Activated T-cell treated with anti-CD3 and anti-CD28 coated beads, Interleukin-2, amount 50 U/mL, for 4 hours (primary cell): ENCODE measurements at regions not wholly inside any gene's neighbourhood (a gene's known extent, or its start where the extent isn't known, plus 50 kb on each side); places are given as distances from the start of the nearest gene placed in this dataset.

Experiments
- ATAC-seq, 2 donors: fragments of 200-7000 bp; cut with Tn5 transposase; one replicate each; pipeline ENCODE4 v1.10.0; 2021
- DNase-seq: peaks from one replicate; pipeline ENCODE4 v3.0.0-alpha.2; 2020
- H3K27me3 Mint-ChIP-seq: one replicate; pipeline ENCODE4 v1.8.0; 2021; ENCODE audit warnings: low read depth, mixed read lengths
- H3K36me3 Mint-ChIP-seq: one replicate; pipeline ENCODE4 v1.8.0; 2022; ENCODE audit warnings: mixed read lengths; ENCODE audit not compliant: insufficient read depth
- H3K4me1 Mint-ChIP-seq: one replicate; pipeline ENCODE4 v1.8.0; 2021; ENCODE audit warnings: low read depth, mixed read lengths
- H3K4me3 Mint-ChIP-seq: one replicate; pipeline ENCODE4 v1.8.0; 2021; ENCODE audit warnings: mild to moderate bottlenecking, moderate library complexity, mixed read lengths
- H3K9me3 Mint-ChIP-seq: one replicate; pipeline ENCODE4 v1.8.0; 2021; ENCODE audit warnings: mixed read lengths

DNA sequence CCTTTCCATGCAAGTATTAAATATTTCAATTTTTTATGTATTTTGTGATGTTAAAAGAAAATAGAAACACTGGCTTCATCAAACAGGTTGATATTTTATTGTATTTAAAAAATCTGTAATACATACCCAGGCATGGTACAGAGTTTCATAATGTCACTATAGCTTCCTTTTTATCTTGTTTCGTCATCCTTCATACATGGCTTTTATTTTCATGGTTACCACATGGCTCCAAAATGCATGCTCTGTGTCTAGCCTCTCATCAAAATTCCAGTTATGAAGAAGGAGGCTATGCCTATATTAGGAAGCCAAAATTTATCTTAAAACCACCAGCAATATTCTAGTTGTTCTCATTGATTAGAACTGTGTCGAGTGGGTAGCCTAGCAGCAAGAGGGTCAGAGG is 464.8 kb downstream of the BTG1 start:
- H3K4me1 Mint-ChIP-seq: peaks cover 3% of the 10 kb centered on the region
- no peak overlapping the region for H3K4me3 Mint-ChIP-seq
- H3K9me3 Mint-ChIP-seq: no peaks in the 10 kb centered on the region
- ATAC-seq (no peak), DNase-seq (no peak)
- H3K36me3 Mint-ChIP-seq: no peaks in the 10 kb centered on the region
- no peaks in the 10 kb centered on the region for H3K27me3 Mint-ChIP-seq

DNA sequence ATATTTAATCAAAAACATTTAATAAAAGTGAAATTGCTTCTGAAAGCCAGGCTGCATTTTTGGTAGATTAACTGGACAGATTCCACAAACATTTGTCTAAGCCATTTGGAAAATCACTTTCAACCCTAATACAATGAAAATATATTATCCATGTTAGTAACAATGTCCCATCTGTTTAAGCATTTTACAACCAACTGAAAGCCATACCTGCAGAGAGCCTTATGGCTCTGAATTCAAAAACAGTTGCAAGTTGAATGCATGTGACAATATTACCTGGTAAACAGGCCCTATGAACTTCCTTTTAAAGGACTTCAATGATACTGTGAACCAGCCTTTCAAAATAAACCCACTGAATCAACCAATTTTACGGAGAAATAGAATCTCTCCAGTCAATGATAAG is 468.1 kb downstream of the BTG1 start:
- no peak overlapping the region for H3K4me3 Mint-ChIP-seq
- ATAC-seq: no peak
- no peaks in the 10 kb centered on the region for H3K36me3 Mint-ChIP-seq
- H3K27me3 Mint-ChIP-seq: no peaks in the 10 kb centered on the region
- H3K9me3 Mint-ChIP-seq: no peaks in the 10 kb centered on the region
- peaks cover 6% of the 10 kb centered on the region for H3K4me1 Mint-ChIP-seq
- DNase-seq: no peak

DNA sequence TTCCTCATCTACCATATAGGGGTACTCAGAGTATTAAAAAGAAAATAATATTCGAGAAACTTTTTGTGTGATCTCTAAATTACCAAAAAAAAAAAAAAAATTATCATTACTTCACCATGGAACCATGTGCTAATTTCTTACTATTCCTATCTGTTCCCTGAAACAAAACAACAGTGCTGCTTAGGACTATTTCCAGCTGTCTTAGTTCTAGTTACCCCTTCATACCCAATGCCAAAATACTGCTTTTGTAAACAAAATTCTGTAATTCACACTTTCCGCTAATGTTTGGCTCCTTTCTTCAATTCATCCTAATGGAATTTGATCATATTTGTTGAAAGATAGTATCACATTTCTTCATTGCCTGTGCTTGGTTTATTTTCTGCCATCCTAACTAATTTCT is 470.2 kb downstream of the BTG1 start:
- Mint-ChIP-seq H3K9me3 (no peaks in the 10 kb centered on the region), H3K4me3 (no peak overlapping the region), H3K36me3 (no peaks in the 10 kb centered on the region), H3K27me3 (no peaks in the 10 kb centered on the region), H3K4me1 (peaks cover 6% of the 10 kb centered on the region)
- ATAC-seq (no peak), DNase-seq (no peak)

DNA sequence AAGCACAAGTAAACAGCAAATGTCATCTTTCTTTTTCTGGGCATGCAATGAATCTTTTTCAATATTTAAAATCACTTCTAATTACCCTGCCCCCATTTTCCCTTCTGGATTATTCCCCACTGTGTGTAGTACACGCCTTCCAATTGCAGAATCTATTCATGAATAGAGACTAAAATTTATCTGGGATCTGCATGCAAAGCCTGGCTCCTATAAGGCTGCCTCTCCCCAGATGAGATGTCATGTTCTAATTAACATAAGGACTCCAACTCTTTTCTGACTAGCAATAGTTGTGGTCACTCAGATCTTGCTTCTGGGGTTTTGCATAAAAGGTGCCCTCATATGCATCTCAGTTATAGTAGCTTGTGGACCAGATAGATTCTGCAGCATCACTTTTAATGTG is 473.5 kb downstream of the BTG1 start:
- no peak overlapping the region for H3K4me3 Mint-ChIP-seq
- peaks cover 7% of the 10 kb centered on the region for H3K9me3 Mint-ChIP-seq
- no peak for ATAC-seq
- no peaks in the 10 kb centered on the region for H3K27me3 Mint-ChIP-seq
- H3K4me1 Mint-ChIP-seq: peaks cover 13% of the 10 kb centered on the region
- H3K36me3 Mint-ChIP-seq: peaks cover 2% of the 10 kb centered on the region
- DNase-seq: no peak

DNA sequence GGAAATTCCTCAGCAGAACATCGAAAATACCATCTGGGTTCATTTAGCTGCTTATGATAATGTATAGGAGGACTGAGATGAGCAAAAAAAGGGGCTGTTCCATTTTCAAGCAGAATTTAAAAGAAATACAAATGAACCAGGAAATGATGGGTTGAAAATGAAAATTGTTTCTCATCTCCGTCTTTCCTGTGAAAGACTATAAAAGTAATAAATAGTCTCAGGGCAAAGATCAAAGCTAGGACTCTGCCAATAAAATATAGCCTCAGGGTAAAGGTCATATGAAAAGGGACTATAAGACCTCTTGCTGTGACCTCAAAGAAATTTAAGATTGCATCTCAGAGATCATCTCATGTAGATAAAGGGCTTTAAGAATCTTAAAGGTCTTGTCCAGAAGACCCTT is 478.0 kb downstream of the BTG1 start:
- Mint-ChIP-seq H3K9me3 (peaks cover 7% of the 10 kb centered on the region), H3K4me3 (no peak overlapping the region), H3K27me3 (no peaks in the 10 kb centered on the region), H3K4me1 (peaks cover 10% of the 10 kb centered on the region), H3K36me3 (peaks cover 2% of the 10 kb centered on the region)
- DNase-seq (no peak), ATAC-seq (no peak)

DNA sequence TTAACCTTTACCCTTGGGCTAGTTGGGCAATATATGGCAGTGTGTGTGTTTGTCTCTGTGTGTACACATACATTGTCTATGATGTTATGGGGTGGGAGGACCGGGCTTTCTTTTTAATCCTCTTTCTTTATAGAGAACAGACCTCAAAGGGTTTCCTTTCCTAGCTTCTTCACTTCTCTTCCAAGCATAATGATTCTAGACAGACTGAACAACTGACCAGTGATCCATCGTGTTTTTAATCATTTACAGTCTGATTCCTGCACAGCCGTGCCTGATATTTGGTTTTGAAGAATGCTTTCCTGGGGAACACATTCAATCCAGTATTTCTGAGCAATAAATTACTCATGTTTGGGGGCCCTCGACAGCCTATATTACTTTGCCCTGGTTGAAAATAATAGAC is 481.1 kb upstream of the DCN start:
- DNase-seq: no peak
- Mint-ChIP-seq H3K4me3 (no peak overlapping the region), H3K27me3 (no peaks in the 10 kb centered on the region), H3K36me3 (peaks cover under 1% of the 10 kb centered on the region), H3K9me3 (peaks cover 4% of the 10 kb centered on the region), H3K4me1 (peaks cover 9% of the 10 kb centered on the region)
- ATAC-seq: no peak

DNA sequence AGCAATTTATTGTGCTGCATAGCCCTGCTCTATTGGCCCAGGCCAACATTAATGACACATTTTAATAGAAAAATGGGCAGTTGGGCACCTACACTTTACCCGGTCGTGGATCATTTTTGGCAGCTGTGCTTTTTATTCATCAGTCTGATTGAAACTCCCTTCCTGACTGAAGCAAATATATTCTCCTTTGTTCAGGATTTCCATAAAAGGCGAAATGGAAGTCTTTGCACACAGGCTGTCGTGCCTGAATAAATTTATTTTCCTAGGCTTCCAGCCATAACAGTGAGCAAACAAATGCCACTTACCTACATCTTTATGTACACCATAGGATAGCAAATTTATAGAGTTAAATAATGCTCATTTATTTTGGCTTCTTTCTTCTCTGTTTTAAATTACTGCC is 480.7 kb upstream of the DCN start:
- ATAC-seq (no peak), DNase-seq (no peak)
- Mint-ChIP-seq H3K9me3 (peaks cover under 1% of the 10 kb centered on the region), H3K4me3 (no peak overlapping the region), H3K4me1 (peaks cover 9% of the 10 kb centered on the region), H3K27me3 (no peaks in the 10 kb centered on the region), H3K36me3 (no peaks in the 10 kb centered on the region)

DNA sequence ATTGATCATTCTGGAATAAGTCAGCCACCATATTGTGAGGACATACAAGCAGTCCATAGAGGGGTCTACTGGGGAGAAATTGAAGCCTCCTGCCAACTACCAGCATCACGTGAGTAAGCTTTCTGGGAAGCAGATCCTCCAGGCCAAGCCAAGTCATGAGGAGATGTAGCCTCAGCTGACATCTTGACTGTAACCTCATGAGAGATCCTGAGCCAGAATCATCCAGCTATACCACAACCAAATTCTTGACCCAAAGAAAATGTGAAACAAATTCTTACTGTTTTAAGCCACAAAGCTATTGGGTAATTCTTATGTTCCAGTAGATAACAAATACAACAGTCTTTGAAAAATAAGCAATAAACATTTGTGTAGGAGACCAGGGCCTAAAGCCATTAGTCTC is 479.4 kb upstream of the DCN start:
- H3K9me3 Mint-ChIP-seq: no peaks in the 10 kb centered on the region
- ATAC-seq (no peak), DNase-seq (no peak)
- H3K4me1 Mint-ChIP-seq: peaks cover 9% of the 10 kb centered on the region
- no peak overlapping the region for H3K4me3 Mint-ChIP-seq
- no peaks in the 10 kb centered on the region for H3K27me3 Mint-ChIP-seq
- H3K36me3 Mint-ChIP-seq: no peaks in the 10 kb centered on the region

DNA sequence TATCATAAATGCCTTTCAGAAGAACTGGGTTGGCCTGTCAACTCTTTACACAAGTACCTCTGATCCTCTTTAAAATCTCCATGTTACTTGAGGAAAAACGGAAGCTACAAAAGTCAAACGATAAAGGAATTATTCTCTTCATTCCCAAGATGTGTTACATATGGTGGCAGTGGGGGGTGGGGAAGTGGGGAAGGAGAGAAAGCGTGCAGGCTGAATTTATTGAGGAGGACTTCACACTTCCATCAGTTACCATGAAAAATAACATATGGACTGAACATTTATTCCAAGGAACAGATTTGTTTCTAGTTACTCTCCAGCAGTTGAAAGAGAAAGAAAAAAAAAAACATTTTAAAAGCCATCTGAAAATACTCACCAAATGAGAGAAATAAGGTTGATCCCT is 474.4 kb upstream of the DCN start:
- H3K4me3 Mint-ChIP-seq: no peak overlapping the region
- ATAC-seq (no peak), DNase-seq (no peak)
- H3K9me3 Mint-ChIP-seq: no peaks in the 10 kb centered on the region
- no peaks in the 10 kb centered on the region for H3K27me3 Mint-ChIP-seq
- H3K36me3 Mint-ChIP-seq: no peaks in the 10 kb centered on the region
- H3K4me1 Mint-ChIP-seq: peaks cover 6% of the 10 kb centered on the region

DNA sequence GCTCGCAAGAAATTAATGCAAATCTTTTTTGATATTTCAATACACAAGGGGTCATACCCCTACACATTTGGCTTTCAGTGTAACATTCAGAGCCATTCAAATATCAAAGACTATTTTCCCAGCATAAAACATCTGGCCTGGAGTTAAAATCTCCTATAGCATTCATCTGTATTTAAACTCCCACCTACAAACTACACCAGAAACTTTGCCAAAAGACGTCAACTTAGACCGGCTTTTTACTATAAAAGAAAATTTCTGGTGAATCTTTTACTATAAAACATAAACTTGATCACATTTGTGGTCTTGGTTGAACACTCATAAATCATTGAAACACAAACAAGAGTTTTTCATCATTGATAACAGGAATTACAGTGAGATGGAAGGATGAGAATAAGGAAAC is 473.3 kb upstream of the DCN start:
- Mint-ChIP-seq H3K4me3 (no peak overlapping the region), H3K27me3 (no peaks in the 10 kb centered on the region), H3K9me3 (peaks cover 4% of the 10 kb centered on the region), H3K4me1 (peaks cover 6% of the 10 kb centered on the region), H3K36me3 (no peaks in the 10 kb centered on the region)
- DNase-seq (no peak), ATAC-seq (no peak)

DNA sequence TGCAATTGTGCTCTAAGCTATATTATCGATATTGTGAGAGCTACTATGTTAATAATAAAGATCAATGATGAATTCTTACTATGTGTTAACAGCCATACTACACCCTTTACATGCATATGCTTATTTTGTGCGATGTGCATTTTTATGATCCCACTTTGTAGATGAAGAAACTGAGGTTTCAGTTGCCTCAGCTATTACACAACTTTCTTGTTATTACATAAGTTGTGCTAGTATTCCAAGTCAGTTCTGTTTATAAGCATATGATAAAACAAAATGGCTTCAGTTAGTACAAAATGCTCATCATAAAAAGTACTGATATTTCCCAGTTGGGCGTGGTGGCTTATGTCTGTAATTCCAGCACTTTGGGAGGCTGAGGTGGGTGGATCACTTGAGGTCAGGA is 471.5 kb upstream of the DCN start:
- no peaks in the 10 kb centered on the region for H3K36me3 Mint-ChIP-seq
- H3K4me1 Mint-ChIP-seq: peaks cover 6% of the 10 kb centered on the region
- H3K4me3 Mint-ChIP-seq: no peak overlapping the region
- H3K9me3 Mint-ChIP-seq: peaks cover 4% of the 10 kb centered on the region
- ATAC-seq (no peak), DNase-seq (no peak)
- H3K27me3 Mint-ChIP-seq: no peaks in the 10 kb centered on the region

DNA sequence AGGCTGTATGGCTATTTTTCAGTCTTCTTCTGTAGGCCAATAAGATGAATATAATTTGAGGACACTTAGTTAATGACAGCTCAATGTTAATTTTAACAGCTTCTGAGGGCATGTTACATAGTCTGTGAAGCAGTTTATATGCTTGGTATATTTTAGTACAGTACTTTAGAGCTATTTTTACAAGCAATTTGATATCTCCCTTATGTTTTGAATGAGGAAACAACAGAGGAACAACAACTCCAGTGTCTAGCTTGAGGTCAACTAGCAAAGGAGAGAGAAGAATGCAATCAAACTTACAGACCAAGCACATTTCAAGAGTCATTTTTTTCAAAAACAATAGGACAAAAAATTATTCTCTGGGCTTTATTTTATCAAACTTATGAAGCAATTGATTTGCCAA is 469.1 kb upstream of the DCN start:
- ATAC-seq (no peak), DNase-seq (no peak)
- Mint-ChIP-seq H3K4me1 (no peaks in the 10 kb centered on the region), H3K36me3 (no peaks in the 10 kb centered on the region), H3K27me3 (no peaks in the 10 kb centered on the region), H3K4me3 (no peak overlapping the region), H3K9me3 (peaks cover 4% of the 10 kb centered on the region)

DNA sequence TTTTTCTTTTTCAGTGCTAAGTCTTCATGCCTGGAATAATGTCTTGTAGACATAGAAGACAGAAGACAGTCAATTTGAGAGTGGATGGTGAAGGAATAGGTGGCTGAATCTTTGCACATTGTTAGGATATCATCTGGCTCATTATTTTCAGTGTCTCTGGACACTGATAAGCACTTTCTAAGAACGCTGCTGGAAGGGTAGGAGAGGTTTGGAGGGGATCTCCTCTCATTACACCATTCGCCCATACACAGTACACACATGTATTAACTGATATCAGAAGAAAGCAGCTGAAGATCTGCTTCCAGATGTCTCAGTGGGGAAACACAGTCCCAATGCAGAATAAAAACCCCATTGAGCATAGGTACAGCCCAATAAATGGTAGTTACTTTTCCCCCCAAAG is 461.1 kb upstream of the DCN start:
- Mint-ChIP-seq H3K36me3 (no peaks in the 10 kb centered on the region), H3K4me1 (no peaks in the 10 kb centered on the region), H3K27me3 (no peaks in the 10 kb centered on the region), H3K9me3 (no peaks in the 10 kb centered on the region), H3K4me3 (no peak overlapping the region)
- DNase-seq (no peak), ATAC-seq (no peak)

DNA sequence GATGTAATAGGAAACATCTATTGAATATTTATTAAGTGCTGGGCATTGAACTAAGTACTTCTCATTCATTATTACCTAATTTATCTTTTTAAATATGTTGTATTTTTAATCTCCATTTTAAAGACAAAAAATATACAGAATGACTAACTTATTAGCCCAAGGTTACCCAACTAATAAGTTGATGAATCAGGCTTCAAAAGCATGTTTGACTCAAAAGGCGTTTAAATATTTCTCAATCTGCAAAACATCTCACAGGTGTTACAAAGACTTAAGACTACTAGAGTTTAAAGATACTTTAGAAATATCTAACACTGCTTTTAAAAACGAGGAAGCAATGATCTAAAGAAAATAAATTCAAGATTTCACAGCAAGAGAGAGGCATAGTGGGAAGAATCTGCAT is 457.4 kb upstream of the DCN start:
- H3K4me3 Mint-ChIP-seq: no peak overlapping the region
- H3K36me3 Mint-ChIP-seq: no peaks in the 10 kb centered on the region
- peaks cover under 1% of the 10 kb centered on the region for H3K9me3 Mint-ChIP-seq
- DNase-seq (no peak), ATAC-seq (no peak)
- no peaks in the 10 kb centered on the region for H3K4me1 Mint-ChIP-seq
- H3K27me3 Mint-ChIP-seq: no peaks in the 10 kb centered on the region

DNA sequence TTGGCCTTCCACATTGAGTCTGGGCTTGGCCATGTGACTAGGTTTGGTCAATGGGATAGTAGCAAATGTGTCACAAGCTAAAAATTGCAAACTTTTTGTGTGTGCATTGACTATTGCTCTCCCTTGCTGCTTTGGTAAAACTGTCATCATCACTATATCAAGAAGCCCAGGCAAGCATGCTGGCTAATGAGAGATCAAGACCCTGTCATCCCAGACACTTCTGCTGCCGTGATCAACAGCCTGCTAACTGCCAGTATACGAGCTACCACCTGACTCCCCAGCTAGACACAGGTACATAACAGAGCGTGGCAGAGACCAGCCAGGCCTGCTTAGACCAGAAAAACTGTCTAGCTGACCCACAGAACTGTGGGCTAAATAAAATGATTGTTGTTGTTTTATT is 456.7 kb upstream of the DCN start:
- ATAC-seq (no peak), DNase-seq (no peak)
- H3K4me3 Mint-ChIP-seq: no peak overlapping the region
- H3K9me3 Mint-ChIP-seq: peaks cover 3% of the 10 kb centered on the region
- no peaks in the 10 kb centered on the region for H3K4me1 Mint-ChIP-seq
- no peaks in the 10 kb centered on the region for H3K27me3 Mint-ChIP-seq
- no peaks in the 10 kb centered on the region for H3K36me3 Mint-ChIP-seq
